PC-9 (cell line): ENCODE measurements at regions not wholly inside any gene's neighbourhood (a gene's known extent, or its start where the extent isn't known, plus 50 kb on each side); places are given as distances from the start of the nearest gene placed in this dataset.

Source experiments
- BruUV-seq: library from RNA; stranded (reverse); fragments of 400-500 nt; replicated peaks from 2 replicates; lab custom pipeline; 2021; lab: Mats Ljungman, UMichigan
- CTCF ChIA-PET: fragments of 300-600 bp; sonication (Branson Sonifier 250); formaldehyde crosslinking; loops from one replicate; lab custom pipeline; 2022; ENCODE audit warnings: antibody characterized with exemption; lab: Charles Lee
- POLR2A ChIA-PET: fragments of 300-600 bp; sonication (Branson Sonifier 250); formaldehyde crosslinking; loops from one replicate; lab custom pipeline; 2022; ENCODE audit warnings: antibody characterized with exemption; ENCODE audit not compliant: unreplicated experiment; lab: Charles Lee
- DNase-seq, 2 experiments: peaks; one replicate each; pipeline versions ENCODE4 v3.0.0 to v3.0.0-alpha.2; 2015 to 2022; ENCODE audit warnings: mixed read lengths in 1 of 2
- H2AFZ ChIP-seq: fragments of 200-600 bp; sonication (generic); 2 replicates; pipeline ENCODE4 v1.8.1; 2017; ENCODE audit warnings: antibody characterized with exemption
- H3F3A ChIP-seq: fragments of 200-600 bp; sonication (generic); 2 replicates; pipeline ENCODE4 v1.8.1; 2017; ENCODE audit warnings: antibody characterized with exemption, mild to moderate bottlenecking, low read depth; ENCODE audit not compliant: insufficient read depth
- H3K27ac ChIP-seq: fragments of 200-600 bp; sonication (generic); 2 replicates; pipeline ENCODE4 v1.6.1; 2016; ENCODE audit warnings: mixed run types
- H3K27me3 ChIP-seq: fragments of 200-600 bp; sonication (generic); 2 replicates; pipeline ENCODE4 v1.6.1; 2016; ENCODE audit warnings: low read depth, mixed run types; ENCODE audit not compliant: insufficient read depth
- H3K36me3 ChIP-seq: fragments of 200-600 bp; sonication (generic); 2 replicates; pipeline ENCODE4 v1.6.1; 2016; ENCODE audit warnings: low read depth, mixed run types
- H3K4me1 ChIP-seq: fragments of 200-600 bp; sonication (generic); replicated peaks from 2 replicates; pipeline ENCODE4 v1.6.1; 2016; ENCODE audit warnings: mixed run types; ENCODE audit not compliant: insufficient read depth
- H3K4me2 ChIP-seq: fragments of 200-600 bp; sonication (generic); 2 replicates; pipeline ENCODE4 v1.6.1; 2017; ENCODE audit warnings: mixed run types
- H3K4me3 ChIP-seq: fragments of 200-600 bp; sonication (generic); 2 replicates; pipeline ENCODE4 v1.6.1; 2016; ENCODE audit warnings: mixed run types
- H3K79me2 ChIP-seq: fragments of 200-600 bp; sonication (generic); 2 replicates; pipeline ENCODE4 v1.6.1; 2017; ENCODE audit warnings: low read depth, mixed run types
- H3K9me2 ChIP-seq: fragments of 200-600 bp; sonication (generic); 2 replicates; pipeline ENCODE4 v1.8.1; 2017; ENCODE audit warnings: mild to moderate bottlenecking; ENCODE audit not compliant: insufficient read depth
- H3K9me3 ChIP-seq: fragments of 200-600 bp; sonication (generic); 2 replicates; pipeline ENCODE4 v1.8.1; 2016; ENCODE audit warnings: low read depth; ENCODE audit not compliant: insufficient read depth
- H4K20me1 ChIP-seq: fragments of 200-600 bp; sonication (generic); 2 replicates; pipeline ENCODE4 v1.8.1; 2017; ENCODE audit not compliant: insufficient read depth
- CTCF ChIP-seq: fragments of 200-600 bp; sonication (generic); conservative IDR thresholded peaks from 2 replicates; pipeline ENCODE4 v1.6.1; 2017; ENCODE audit warnings: mixed run types, antibody characterized with exemption, mild to moderate bottlenecking, moderate library complexity
- EZH2 ChIP-seq: fragments of 200-600 bp; sonication (generic); IDR thresholded peaks from 2 replicates; pipeline ENCODE4 v1.8.0; 2017; ENCODE audit warnings: antibody characterized with exemption, low read depth
- intact Hi-C: fragments of 100-400 bp; cut with micrococcal nuclease; formaldehyde crosslinking; loops from one replicate; pipeline ENCODE4 v1.10.0; 2022; ENCODE audit not compliant: unreplicated experiment

DNA sequence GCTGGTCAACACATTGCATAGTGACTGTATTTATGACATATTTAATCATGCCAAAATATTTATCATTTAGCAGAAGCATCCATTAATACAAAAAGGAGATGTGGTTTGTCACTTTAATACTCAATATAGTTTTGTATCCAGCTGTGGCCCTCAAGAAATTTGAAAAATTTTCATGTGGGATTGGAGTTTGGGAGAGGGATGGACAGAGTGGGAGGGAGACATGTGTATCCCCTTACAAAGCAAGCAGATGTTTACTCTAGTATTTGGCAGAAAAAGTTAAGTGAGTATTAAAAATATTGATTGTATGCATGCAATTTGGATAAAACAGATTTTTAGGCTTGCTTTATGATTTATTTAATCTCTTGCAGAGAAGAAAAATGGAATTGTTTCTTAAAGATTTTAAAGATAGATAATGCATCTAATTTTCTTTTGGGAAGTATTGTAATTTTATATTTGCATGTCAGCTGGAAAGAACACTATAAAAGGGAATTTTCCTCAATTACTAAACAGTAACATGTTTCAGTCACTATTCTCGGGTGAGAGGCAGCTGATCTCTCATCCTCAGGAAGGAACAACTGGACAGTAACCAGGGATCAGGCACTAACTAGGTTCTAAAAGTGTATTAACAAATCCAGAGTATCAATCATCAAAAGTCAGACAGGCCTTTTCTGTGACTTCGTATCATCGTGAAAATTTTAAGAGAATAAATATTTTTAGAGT, 1184.7 kb upstream of the NXPH2 start:
- Histone ChIP-seq H3K4me1 (no peaks in the 10 kb centered on the region), H3K9me3 (no peaks in the 10 kb centered on the region), H3K79me2 (no peaks in the 10 kb centered on the region), H3K4me2 (no peak overlapping the region), H3K9me2 (no peaks in the 10 kb centered on the region; the same call in 1 of the 2 replicates), H3F3A (no peaks in the 10 kb centered on the region), H3K27ac (no peak overlapping the region), H3K36me3 (no peaks in the 10 kb centered on the region), H2AFZ (no peak overlapping the region), H4K20me1 (no peaks in the 10 kb centered on the region), H3K4me3 (no peak overlapping the region), H3K27me3 (no peaks in the 10 kb centered on the region)
- DNase-seq: no peak
- intact Hi-C loops: no loop called here
- no TSS peak for BruUV-seq
- CTCF ChIA-PET: no interaction called here
- POLR2A ChIA-PET: no interaction called here
- TF ChIP-seq EZH2: no peak
- no peak for TF ChIP-seq CTCF

DNA sequence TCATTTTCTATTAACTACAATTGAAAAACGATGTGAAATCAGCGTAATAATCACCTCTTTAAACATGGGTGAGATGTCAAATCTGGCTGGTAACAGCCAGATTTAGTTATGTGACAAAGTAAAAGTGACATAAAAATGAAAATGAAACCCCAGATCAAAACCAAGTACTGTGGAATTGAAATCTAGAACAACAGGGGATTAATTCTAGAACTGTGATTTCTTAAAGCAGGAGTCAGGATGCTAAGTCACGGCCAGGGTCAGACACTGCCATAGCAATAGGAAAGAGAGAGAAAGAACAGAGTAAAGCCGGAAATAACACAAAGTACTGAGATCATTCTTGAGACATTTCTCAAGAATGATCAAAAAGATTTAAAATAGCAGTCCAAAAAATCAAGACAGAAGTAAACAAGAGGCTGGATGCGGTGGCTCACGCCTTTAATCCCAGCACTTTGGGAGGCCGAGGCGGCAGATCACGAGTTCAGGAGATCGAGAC, 1183.7 kb upstream of the NXPH2 start:
- H3K9me3 ChIP-seq: no peaks in the 10 kb centered on the region
- no peak for DNase-seq
- BruUV-seq: no TSS peak
- H3K79me2 ChIP-seq: no peaks in the 10 kb centered on the region
- TF ChIP-seq CTCF (no peak), EZH2 (no peak)
- no peaks in the 10 kb centered on the region for H3K4me1 ChIP-seq
- ChIA-PET CTCF (no interaction called here), POLR2A (no interaction called here)
- H3F3A ChIP-seq: no peaks in the 10 kb centered on the region
- H3K9me2 ChIP-seq: no peaks in the 10 kb centered on the region; the same call in 1 of the 2 replicates
- no peak overlapping the region for H3K4me3 ChIP-seq
- H3K27me3 ChIP-seq: no peaks in the 10 kb centered on the region
- H3K27ac ChIP-seq: no peak overlapping the region
- H3K4me2 ChIP-seq: no peak overlapping the region
- intact Hi-C loops: no loop called here
- H4K20me1 ChIP-seq: no peaks in the 10 kb centered on the region
- no peak overlapping the region for H2AFZ ChIP-seq
- no peaks in the 10 kb centered on the region for H3K36me3 ChIP-seq

- intact Hi-C loops: no loop called here
- H2AFZ ChIP-seq: no peak overlapping the region
- ChIA-PET POLR2A (no interaction called here), CTCF (no interaction called here)
- H3K36me3 ChIP-seq: no peaks in the 10 kb centered on the region
- no peak overlapping the region for H3K4me2 ChIP-seq
- no peak overlapping the region for H3K27ac ChIP-seq
- no peaks in the 10 kb centered on the region for H3K9me3 ChIP-seq
- DNase-seq: no peak
- H3K9me2 ChIP-seq: no peaks in the 10 kb centered on the region
- no peaks in the 10 kb centered on the region for H3K27me3 ChIP-seq
- H3F3A ChIP-seq: no peaks in the 10 kb centered on the region
- no peak for TF ChIP-seq EZH2
- TF ChIP-seq CTCF: no peak
- no peak overlapping the region for H3K4me3 ChIP-seq
- BruUV-seq: no TSS peak
- no peaks in the 10 kb centered on the region for H4K20me1 ChIP-seq
- H3K79me2 ChIP-seq: no peaks in the 10 kb centered on the region
- no peaks in the 10 kb centered on the region for H3K4me1 ChIP-seq
Measured at GRCh38 chr2:139949242-139949972, 1169.2 kb upstream of the NXPH2 start.
